ENCODE measurements at regions not wholly inside any gene's neighbourhood (a gene's known extent, or its start where the extent isn't known, plus 50 kb on each side); places are given as distances from the start of the nearest gene placed in this dataset.

- Histone ChIP-seq H3K9me3 (no peaks in the 10 kb centered on the region), H3K4me1 (peaks cover 11% of the 10 kb centered on the region), H3K27me3 (no peaks in the 10 kb centered on the region), H3K36me3 (ENCODE audit: low read depth, missing control alignments) (no peaks in the 10 kb centered on the region), H3K4me3 (no peak overlapping the region), H3K27ac (no peak overlapping the region)
- no peak for DNase-seq
- WGBS, 2 donors: 87 to 96% methylated on average over 8 of the region's 8 CpGs
- TF ChIP-seq CTCF (IDR thresholded peaks at IDR 0.05): no peak
- no peak for TF ChIP-seq POLR2A (IDR thresholded peaks at IDR 0.05)
- intact Hi-C loops (cut with DNase I; ENCODE audit: low total_unique reads): no loop called here
Observed at GRCh38 chr11:130787092-130787616, 129.1 kb downstream of the SNX19 start.

- intact Hi-C loops (cut with DNase I; ENCODE audit: low total_unique reads): no loop called here
- no peak for TF ChIP-seq CTCF (IDR thresholded peaks at IDR 0.05)
- no peak for TF ChIP-seq POLR2A (IDR thresholded peaks at IDR 0.05)
- Histone ChIP-seq H3K36me3 (ENCODE audit: low read depth, missing control alignments) (no peaks in the 10 kb centered on the region), H3K4me1 (peaks cover 3% of the 10 kb centered on the region), H3K9me3 (no peaks in the 10 kb centered on the region), H3K27ac (no peak overlapping the region), H3K4me3 (no peak overlapping the region), H3K27me3 (no peaks in the 10 kb centered on the region)
- no peak for DNase-seq
- 96 to 98% methylated on average over 1 of the region's 1 CpG for WGBS, 2 donors
Observed at GRCh38 chr11:130787973-130788570, 128.2 kb downstream of the SNX19 start.

GRCh38 chr11:130789056-130789640 is 127.1 kb downstream of the SNX19 start:
- no peak overlapping the region for H3K27ac ChIP-seq
- TF ChIP-seq POLR2A (IDR thresholded peaks at IDR 0.05) (no peak), CTCF (IDR thresholded peaks at IDR 0.05) (no peak)
- H3K4me3 ChIP-seq: no peak overlapping the region
- intact Hi-C loops (cut with DNase I; ENCODE audit: low total_unique reads): no loop called here
- no peaks in the 10 kb centered on the region for H3K9me3 ChIP-seq
- H3K27me3 ChIP-seq: no peaks in the 10 kb centered on the region
- WGBS, 2 donors: 89 to 96% methylated on average over 2 to 3 of the region's 3 CpGs
- no peak for DNase-seq
- no peaks in the 10 kb centered on the region for H3K36me3 ChIP-seq (ENCODE audit: low read depth, missing control alignments)
- no peaks in the 10 kb centered on the region for H3K4me1 ChIP-seq

GRCh38 chr11:130790689-130791088 is 125.6 kb downstream of the SNX19 start:
- Histone ChIP-seq H3K4me1 (no peaks in the 10 kb centered on the region), H3K36me3 (ENCODE audit: low read depth, missing control alignments) (no peaks in the 10 kb centered on the region), H3K4me3 (no peak overlapping the region), H3K27ac (no peak overlapping the region), H3K9me3 (no peaks in the 10 kb centered on the region), H3K27me3 (no peaks in the 10 kb centered on the region)
- intact Hi-C loops (cut with DNase I; ENCODE audit: low total_unique reads): no loop called here
- TF ChIP-seq POLR2A (IDR thresholded peaks at IDR 0.05): no peak
- TF ChIP-seq CTCF (IDR thresholded peaks at IDR 0.05): no peak
- no peak for DNase-seq
- WGBS, 2 donors: 85 to 95% methylated on average over 2 of the region's 2 CpGs

- Histone ChIP-seq H3K4me1 (no peaks in the 10 kb centered on the region), H3K4me3 (no peak overlapping the region), H3K36me3 (ENCODE audit: low read depth, missing control alignments) (no peaks in the 10 kb centered on the region), H3K9me3 (no peaks in the 10 kb centered on the region), H3K27ac (no peak overlapping the region), H3K27me3 (no peaks in the 10 kb centered on the region)
- intact Hi-C loops (cut with DNase I; ENCODE audit: low total_unique reads): no loop called here
- no peak for TF ChIP-seq CTCF (IDR thresholded peaks at IDR 0.05)
- no peak for TF ChIP-seq POLR2A (IDR thresholded peaks at IDR 0.05)
- no peak for DNase-seq
Observed at GRCh38 chr11:130792772-130793171, 123.5 kb downstream of the SNX19 start.
